Tibial artery (tissue), 4 donors: ENCODE measurements at regions not wholly inside any gene's neighbourhood (a gene's known extent, or its start where the extent isn't known, plus 50 kb on each side); places are given as distances from the start of the nearest gene placed in this dataset.
"Not testable (repeated sequence)": the region's sequence is repeated elsewhere in the genome, so short reads cannot be mapped to it uniquely, and the experiment has no call there.

Experiments
- DNase-seq, 2 donors: peaks; one replicate each; pipeline ENCODE4 v3.0.0-alpha.2; 2019
- H3K27ac ChIP-seq, 2 donors: fragments of 200-600 bp; sonication (generic) in 1 of 2; 1 replicate in 1 of 2; 2 replicates in 1 of 2; pipeline ENCODE4 v1.5.1; 2018 to 2019; ENCODE audit warnings: mild to moderate bottlenecking in 1 of 2
- H3K27me3 ChIP-seq, 2 donors: fragments of 200-600 bp; sonication (generic) in 1 of 2; one replicate each; pipeline versions ENCODE4 v1.5.1 to v1.6.0; 2016 to 2019
- H3K36me3 ChIP-seq, 3 donors: fragments of 200-600 bp; sonication (generic) in 2 of 3; one replicate each; pipeline ENCODE4 v1.5.1; 2016 to 2019; ENCODE audit warnings: mild to moderate bottlenecking in 2 of 3
- H3K4me1 ChIP-seq, 4 donors: fragments of 200-600 bp; sonication (generic) in 2 of 4; 1 replicate in 3 of 4; 2 replicates in 1 of 4; pipeline ENCODE4 v1.5.1; 2016 to 2019
- H3K4me3 ChIP-seq, 2 donors: fragments of 200-600 bp; sonication (generic) in 1 of 2; 1 replicate in 1 of 2; 2 replicates in 1 of 2; pipeline ENCODE4 v1.5.1; 2018 to 2019; ENCODE audit warnings: mild to moderate bottlenecking in 2 of 2
- H3K9me3 ChIP-seq, 3 donors: fragments of 200-600 bp; sonication (generic) in 1 of 3; one replicate each; pipeline ENCODE4 v1.5.1; 2016 to 2019
- intact Hi-C: fragments of 100-400 bp; cut with DNase I; formaldehyde crosslinking; loops from one replicate; pipeline ENCODE4 v1.15.0; 2023; ENCODE audit warnings: low total_unique reads
- TF ChIP-seq, protein P1 (sequence below), 2 experiments: fragments of 200-600 bp in 1 of 2; fragments of 450-650 bp in 1 of 2; IDR thresholded peaks; one replicate each; pipeline ENCODE4 v1.5.1; 2017 to 2019; ENCODE audit warnings: antibody characterized with exemption in 2 of 2, mild to moderate bottlenecking in 1 of 2, moderate library complexity in 1 of 2

DNA sequence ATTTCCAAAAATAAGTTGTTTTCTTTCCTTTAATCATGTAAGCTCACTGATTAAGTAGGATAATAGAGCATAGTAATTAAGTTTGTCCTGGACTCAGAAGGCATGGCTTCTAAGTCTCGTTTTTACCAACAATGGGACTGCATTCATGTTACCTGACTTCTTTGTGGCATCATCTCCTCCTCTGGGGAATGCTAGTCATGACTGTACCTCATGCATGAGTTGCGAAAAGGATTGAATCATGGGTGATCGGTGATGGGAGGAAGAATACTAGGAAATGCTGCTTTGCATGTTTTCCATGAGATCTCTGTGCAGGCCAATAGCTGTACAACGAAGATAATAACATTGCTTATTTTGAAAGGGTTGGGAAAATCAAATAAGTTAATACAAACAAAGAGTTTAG lies 981.6 kb downstream of the CNTNAP5 start:
- Histone ChIP-seq H3K4me3 (no peak overlapping the region), H3K27me3 (no peaks in the 10 kb centered on the region), H3K9me3 (no peaks in the 10 kb centered on the region), H3K36me3 (no peaks in the 10 kb centered on the region), H3K4me1 (no peaks in the 10 kb centered on the region), H3K27ac (no peak overlapping the region)
- intact Hi-C loops, result no loop called here
- TF ChIP-seq, protein P1, sequence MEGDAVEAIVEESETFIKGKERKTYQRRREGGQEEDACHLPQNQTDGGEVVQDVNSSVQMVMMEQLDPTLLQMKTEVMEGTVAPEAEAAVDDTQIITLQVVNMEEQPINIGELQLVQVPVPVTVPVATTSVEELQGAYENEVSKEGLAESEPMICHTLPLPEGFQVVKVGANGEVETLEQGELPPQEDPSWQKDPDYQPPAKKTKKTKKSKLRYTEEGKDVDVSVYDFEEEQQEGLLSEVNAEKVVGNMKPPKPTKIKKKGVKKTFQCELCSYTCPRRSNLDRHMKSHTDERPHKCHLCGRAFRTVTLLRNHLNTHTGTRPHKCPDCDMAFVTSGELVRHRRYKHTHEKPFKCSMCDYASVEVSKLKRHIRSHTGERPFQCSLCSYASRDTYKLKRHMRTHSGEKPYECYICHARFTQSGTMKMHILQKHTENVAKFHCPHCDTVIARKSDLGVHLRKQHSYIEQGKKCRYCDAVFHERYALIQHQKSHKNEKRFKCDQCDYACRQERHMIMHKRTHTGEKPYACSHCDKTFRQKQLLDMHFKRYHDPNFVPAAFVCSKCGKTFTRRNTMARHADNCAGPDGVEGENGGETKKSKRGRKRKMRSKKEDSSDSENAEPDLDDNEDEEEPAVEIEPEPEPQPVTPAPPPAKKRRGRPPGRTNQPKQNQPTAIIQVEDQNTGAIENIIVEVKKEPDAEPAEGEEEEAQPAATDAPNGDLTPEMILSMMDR (IDR thresholded peaks at IDR 0.05), result no peak
- no peak for DNase-seq

DNA sequence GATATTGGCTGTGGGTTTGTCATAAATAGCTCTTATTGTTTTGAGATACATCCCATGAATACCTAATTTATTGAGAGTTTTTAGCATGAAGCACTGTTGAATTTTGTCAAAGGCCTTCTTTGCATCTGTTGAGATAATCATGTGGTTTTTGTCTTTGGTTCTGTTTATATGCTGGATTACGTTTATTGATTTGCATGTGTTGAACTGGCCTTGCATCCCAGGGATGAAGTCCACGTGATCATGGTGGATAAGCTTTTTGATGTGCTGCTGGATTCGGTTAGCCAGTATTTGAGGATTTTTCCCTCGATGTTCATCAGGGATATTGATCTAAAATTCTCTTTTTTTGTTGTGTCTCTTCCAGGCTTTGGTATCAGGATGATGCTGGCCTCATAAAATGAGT lies 1003.6 kb downstream of the CNTNAP5 start:
- H3K27me3 ChIP-seq, intact Hi-C loops, H3K4me1 ChIP-seq, H3K4me3 ChIP-seq, DNase-seq, H3K9me3 ChIP-seq, H3K36me3 ChIP-seq, H3K27ac ChIP-seq: not testable (repeated sequence)

DNA sequence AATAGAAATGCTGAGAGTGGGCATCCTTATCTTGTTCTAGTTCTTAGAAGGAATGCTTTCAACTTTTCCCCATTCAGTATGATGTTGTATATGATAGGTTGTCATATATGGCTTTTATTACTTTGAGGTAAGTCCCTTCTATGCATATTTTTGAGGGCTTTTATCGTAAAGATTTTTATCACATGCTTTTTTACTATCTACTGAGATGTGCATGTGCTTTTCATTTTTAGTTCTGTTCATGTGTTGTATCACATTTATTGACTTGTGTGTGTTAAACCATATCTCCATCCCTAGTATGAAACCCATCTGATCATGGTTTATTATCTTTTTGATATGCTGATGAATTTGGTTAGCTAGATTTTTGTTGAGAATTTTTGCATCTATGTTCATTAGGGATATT lies 1008.8 kb downstream of the CNTNAP5 start:
- no peaks in the 10 kb centered on the region for H3K9me3 ChIP-seq
- H3K4me3 ChIP-seq, result no peak overlapping the region
- no peak for DNase-seq
- TF ChIP-seq, protein P1 (IDR thresholded peaks at IDR 0.05), result no peak
- H3K36me3 ChIP-seq, result no peaks in the 10 kb centered on the region
- no peaks in the 10 kb centered on the region for H3K27me3 ChIP-seq
- intact Hi-C loops, result no loop called here
- H3K4me1 ChIP-seq, result no peaks in the 10 kb centered on the region
- no peak overlapping the region for H3K27ac ChIP-seq

DNA sequence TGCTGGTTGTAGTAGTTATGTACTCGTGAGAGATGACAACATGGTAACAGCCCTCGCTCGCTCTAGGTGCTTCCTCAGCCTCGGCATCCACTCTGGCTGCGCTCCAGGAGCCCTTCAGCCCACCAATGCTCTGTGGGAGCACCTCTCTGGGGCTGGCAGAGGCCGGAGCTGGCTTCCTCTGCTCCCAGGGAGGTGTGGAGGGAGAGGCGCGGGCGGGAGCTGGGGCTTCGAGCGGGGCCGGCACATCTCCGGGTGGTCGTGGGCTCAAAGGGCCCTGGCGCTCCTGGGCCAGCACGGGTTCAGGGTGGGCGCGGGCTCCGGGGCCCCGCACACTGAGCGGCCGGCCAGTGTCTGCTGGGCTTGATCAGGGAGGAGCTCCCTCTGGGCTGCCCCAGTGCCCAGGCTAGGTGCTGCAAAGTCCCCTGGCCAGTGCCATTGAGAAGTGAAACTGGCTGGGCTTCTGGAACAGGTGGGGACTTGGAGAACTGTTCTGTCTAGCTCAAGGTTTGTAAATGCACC lies 1012.1 kb downstream of the CNTNAP5 start:
- H3K36me3 ChIP-seq, result no peaks in the 10 kb centered on the region
- no peak overlapping the region for H3K27ac ChIP-seq
- TF ChIP-seq, protein P1 (IDR thresholded peaks at IDR 0.05), result no peak
- no peaks in the 10 kb centered on the region for H3K27me3 ChIP-seq
- H3K4me3 ChIP-seq, result no peak overlapping the region
- H3K9me3 ChIP-seq, result no peaks in the 10 kb centered on the region
- intact Hi-C loops, result no loop called here
- H3K4me1 ChIP-seq, result no peaks in the 10 kb centered on the region
- no peak for DNase-seq

DNA sequence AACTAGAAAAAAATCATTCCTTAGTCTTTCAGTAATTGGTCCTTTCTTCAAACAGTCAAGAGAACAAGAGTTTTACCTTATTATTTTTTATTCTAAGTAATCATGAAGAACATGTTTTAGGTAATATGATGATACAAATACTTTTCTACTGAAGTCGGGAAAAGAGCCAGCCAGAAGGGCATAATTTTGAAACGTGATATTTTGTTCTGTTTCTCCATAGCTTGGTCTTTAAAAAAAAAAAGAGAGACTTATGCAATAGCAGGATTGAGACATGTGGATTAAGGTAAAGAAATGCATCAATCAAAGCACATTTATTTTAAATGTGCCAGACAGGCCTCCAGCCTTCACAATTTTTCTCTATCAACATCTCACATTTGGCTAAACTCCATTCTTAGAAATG lies 1016.8 kb downstream of the CNTNAP5 start:
- Histone ChIP-seq H3K36me3 (no peaks in the 10 kb centered on the region), H3K4me1 (no peaks in the 10 kb centered on the region), H3K27ac (no peak overlapping the region), H3K27me3 (no peaks in the 10 kb centered on the region), H3K4me3 (no peak overlapping the region), H3K9me3 (no peaks in the 10 kb centered on the region)
- intact Hi-C loops, result no loop called here
- DNase-seq, result no peak
- TF ChIP-seq, protein P1 (IDR thresholded peaks at IDR 0.05), result no peak

DNA sequence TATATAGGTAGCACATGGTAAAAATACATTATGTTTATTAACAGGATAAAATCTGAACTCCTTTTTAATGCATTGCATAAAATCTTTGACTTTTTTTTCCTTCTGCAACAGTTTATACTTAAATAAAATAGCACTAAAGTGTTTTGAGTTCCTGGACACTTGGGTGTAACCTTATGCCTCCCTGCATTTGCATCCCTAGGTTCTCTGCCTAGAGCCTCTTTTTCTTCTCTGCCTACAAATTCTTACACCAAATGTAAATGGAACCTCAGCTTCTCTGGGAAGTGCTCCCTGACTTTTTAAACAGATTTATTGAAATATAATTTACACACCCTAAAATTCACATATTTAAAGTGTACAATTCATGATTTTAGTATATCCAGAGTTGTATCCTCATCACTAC lies 1017.6 kb downstream of the CNTNAP5 start:
- Histone ChIP-seq H3K27me3 (no peaks in the 10 kb centered on the region), H3K9me3 (no peaks in the 10 kb centered on the region), H3K36me3 (no peaks in the 10 kb centered on the region), H3K4me1 (no peaks in the 10 kb centered on the region), H3K27ac (no peak overlapping the region), H3K4me3 (no peak overlapping the region)
- TF ChIP-seq, protein P1 (IDR thresholded peaks at IDR 0.05), result no peak
- intact Hi-C loops, result no loop called here
- no peak for DNase-seq
